ENCODE measurements at regions not wholly inside any gene's neighbourhood (a gene's known extent, or its start where the extent isn't known, plus 50 kb on each side); places are given as distances from the start of the nearest gene placed in this dataset.

GRCh38 chr4:189771696-189772361, 168.8 kb upstream of the FRG1 start:
- TF ChIP-seq GATA3 (IDR thresholded peaks at IDR 0.05; ENCODE audit: low read depth, low read length) (no peak), GATA2 (IDR thresholded peaks at IDR 0.05; ENCODE audit: low read depth, low read length) (no peak)

- no peak for TF ChIP-seq GATA2 (IDR thresholded peaks at IDR 0.05; ENCODE audit: low read depth, low read length)
- no peak for TF ChIP-seq GATA3 (IDR thresholded peaks at IDR 0.05; ENCODE audit: low read depth, low read length)
Observed at GRCh38 chr4:189773909-189774308, 166.8 kb upstream of the FRG1 start.

- TF ChIP-seq GATA3 (IDR thresholded peaks at IDR 0.05; ENCODE audit: low read depth, low read length): no peak
- TF ChIP-seq GATA2 (IDR thresholded peaks at IDR 0.05; ENCODE audit: low read depth, low read length): no peak
Observed at GRCh38 chr4:189779281-189779980, 161.2 kb upstream of the FRG1 start.

GRCh38 chr4:189780391-189780790, 160.3 kb upstream of the FRG1 start:
- TF ChIP-seq GATA2 (IDR thresholded peaks at IDR 0.05; ENCODE audit: low read depth, low read length) (no peak), GATA3 (IDR thresholded peaks at IDR 0.05; ENCODE audit: low read depth, low read length) (no peak)

DNA sequence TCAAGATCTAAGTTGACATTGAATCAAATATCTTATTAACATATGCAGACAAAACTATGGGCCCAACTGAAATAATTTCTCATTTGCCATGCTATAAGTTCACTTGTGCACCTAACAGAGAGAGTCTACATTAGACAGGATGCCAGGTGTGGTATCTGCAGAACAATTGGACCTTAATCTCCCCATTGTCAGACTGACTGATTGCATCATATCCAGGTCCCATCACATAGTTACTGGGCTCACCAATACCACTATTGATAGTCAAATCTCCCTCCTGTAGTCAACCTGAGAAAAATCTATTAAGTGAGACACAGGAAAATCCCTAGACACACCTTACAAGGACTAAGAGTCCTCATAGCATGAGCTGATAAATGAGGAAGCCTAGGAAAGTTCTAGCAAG, 156.0 kb upstream of the FRG1 start:
- TF ChIP-seq GATA3 (IDR thresholded peaks at IDR 0.05; ENCODE audit: low read depth, low read length) (no peak), GATA2 (IDR thresholded peaks at IDR 0.05; ENCODE audit: low read depth, low read length) (no peak)

- TF ChIP-seq GATA3 (IDR thresholded peaks at IDR 0.05; ENCODE audit: low read depth, low read length): no peak
- TF ChIP-seq GATA2 (IDR thresholded peaks at IDR 0.05; ENCODE audit: low read depth, low read length): no peak
Observed at GRCh38 chr4:189785257-189785656, 155.4 kb upstream of the FRG1 start.

- no peak for TF ChIP-seq GATA2 (IDR thresholded peaks at IDR 0.05; ENCODE audit: low read depth, low read length)
- no peak for TF ChIP-seq GATA3 (IDR thresholded peaks at IDR 0.05; ENCODE audit: low read depth, low read length)
Observed at GRCh38 chr4:189786447-189786846, 154.2 kb upstream of the FRG1 start.

DNA sequence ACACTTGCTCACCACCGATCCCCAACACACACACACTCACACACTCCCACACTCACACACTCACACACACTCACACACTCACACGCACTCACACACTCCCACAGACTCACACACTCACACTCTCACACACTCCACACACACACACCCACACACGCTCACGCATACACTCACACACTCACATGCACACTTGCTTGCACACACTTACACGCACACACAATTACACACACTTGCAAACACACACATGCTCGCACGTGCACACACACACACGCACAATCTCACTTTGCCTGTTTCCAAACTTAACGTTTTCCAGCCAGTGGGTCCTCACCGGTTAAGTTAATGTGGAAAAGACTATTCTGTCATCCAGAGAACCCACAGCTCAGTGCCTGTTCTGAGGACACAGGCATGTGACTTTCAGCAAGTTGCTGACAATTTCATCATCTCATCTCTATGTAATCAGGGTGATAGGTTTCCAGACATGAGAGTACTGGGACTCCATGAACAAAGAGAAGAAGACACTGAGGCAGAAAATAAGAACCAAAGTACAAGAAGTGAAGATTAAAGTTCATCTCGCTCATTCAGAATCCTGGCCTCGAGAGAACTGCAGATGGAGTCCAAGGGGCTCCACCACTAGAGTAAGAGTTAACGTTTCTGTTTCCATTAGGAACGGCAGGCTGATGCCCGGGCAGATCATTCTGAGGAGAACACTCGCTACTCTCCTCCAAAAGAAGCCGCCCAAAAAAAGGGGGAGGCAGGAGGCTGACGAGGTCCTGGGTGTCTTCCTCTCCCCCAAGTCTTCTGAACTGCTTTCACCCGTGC, 153.2 kb upstream of the FRG1 start:
- TF ChIP-seq GATA3 (IDR thresholded peaks at IDR 0.05; ENCODE audit: low read depth, low read length) (no peak), GATA2 (IDR thresholded peaks at IDR 0.05; ENCODE audit: low read depth, low read length) (no peak)

DNA sequence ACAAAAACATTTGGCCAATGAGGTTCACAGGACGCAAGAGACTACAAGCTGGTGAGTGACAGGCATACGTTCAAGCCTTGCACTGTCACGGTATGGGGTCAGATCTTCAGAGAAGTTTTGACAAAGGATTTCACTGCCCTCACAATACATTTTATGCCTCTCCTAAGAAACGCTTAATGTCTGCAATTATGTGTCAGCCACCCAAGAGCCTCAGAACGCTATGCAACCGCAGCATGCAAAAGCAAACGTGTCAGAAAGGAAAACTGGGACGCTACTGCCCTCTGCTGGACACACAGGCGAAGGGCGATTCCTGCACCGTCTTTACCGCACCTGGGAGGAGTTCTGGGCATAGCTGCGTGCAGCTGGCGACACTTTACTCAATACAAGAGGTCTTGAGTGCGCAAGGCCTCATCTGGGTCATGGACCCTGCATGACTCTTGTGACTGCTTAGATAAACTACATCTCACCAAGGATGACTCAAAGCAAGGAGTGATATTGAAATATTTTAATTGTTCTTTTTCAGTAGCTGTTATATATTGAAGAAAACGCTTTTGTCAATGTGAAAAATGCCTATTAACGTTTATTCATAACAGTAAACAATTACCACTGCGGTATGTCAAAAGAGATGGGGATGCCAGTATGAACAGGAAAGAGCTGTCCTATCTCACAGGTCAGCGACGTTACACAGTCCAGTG, 147.6 kb upstream of the FRG1 start:
- TF ChIP-seq GATA2 (IDR thresholded peaks at IDR 0.05; ENCODE audit: low read depth, low read length) (no peak), GATA3 (IDR thresholded peaks at IDR 0.05; ENCODE audit: low read depth, low read length) (no peak)

DNA sequence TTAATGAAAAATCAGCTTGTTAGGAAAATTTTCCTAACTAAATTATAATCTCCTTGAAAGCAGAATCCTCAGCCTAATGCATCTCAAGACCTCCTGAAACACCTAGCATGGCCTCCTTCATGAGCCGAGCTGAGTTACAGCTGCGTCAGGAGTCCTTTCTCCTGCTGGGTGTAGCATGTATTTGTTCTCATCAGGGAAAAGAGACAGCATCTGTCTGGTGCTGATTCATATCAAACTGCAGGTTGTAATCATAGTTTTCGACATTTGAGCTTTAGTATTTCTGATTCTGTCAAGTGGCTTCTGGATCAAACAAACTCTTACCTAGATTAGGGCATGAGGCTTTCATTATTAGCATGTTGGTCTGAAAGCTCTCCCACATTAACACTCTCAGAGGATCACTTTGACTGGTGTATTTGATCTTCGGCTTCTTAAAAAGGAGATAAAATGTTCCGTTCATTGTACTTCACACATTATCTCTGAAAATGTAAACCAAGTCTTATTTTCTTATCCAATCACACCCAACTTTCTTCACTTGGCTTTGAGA, 140.1 kb upstream of the FRG1 start:
- TF ChIP-seq GATA2 (IDR thresholded peaks at IDR 0.05; ENCODE audit: low read depth, low read length): no peak
- no peak for TF ChIP-seq GATA3 (IDR thresholded peaks at IDR 0.05; ENCODE audit: low read depth, low read length)

DNA sequence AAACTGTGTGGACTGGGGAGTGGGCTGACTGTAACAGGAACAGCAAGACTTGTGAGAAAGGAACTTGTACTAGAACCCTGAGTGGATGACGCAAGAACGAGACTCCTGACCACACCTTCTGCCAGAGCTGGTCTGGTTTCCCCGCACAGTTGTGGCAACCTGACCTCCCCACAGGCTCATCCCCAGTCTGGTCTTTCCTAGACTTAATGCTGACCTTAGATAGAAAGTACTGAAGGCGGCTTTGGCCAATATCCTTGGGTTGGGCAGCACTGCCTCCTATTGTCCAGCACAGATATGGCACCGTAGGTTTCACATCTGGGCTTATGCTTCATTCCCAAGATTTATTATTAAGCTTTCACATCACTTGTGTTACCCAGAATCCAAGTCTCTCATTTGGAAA, 137.8 kb upstream of the FRG1 start:
- TF ChIP-seq GATA2 (IDR thresholded peaks at IDR 0.05; ENCODE audit: low read depth, low read length): no peak
- no peak for TF ChIP-seq GATA3 (IDR thresholded peaks at IDR 0.05; ENCODE audit: low read depth, low read length)

DNA sequence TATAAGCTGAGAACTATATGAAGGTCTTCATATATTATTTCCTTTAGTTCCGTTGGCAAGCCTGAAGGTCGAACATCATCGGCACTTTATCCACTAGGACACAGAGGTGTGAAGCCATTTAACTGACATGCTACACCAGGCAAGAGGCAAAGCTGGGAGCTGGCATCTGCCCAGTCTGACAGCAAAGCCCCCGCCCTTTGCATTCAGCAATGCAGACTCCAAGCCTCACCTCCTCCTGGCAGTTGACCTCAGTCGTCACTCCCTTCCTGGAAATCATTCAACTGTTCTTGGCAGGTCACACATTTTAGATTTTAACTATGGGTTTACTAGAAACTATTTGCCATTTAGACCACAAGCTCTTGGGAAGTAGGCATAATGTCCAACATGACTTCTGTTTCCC, 135.8 kb upstream of the FRG1 start:
- no peak for TF ChIP-seq GATA3 (IDR thresholded peaks at IDR 0.05; ENCODE audit: low read depth, low read length)
- TF ChIP-seq GATA2 (IDR thresholded peaks at IDR 0.05; ENCODE audit: low read depth, low read length): no peak

- TF ChIP-seq GATA2 (IDR thresholded peaks at IDR 0.05; ENCODE audit: low read depth, low read length) (no peak), GATA3 (IDR thresholded peaks at IDR 0.05; ENCODE audit: low read depth, low read length) (no peak)
Observed at GRCh38 chr4:189806506-189806905, 134.2 kb upstream of the FRG1 start.

DNA sequence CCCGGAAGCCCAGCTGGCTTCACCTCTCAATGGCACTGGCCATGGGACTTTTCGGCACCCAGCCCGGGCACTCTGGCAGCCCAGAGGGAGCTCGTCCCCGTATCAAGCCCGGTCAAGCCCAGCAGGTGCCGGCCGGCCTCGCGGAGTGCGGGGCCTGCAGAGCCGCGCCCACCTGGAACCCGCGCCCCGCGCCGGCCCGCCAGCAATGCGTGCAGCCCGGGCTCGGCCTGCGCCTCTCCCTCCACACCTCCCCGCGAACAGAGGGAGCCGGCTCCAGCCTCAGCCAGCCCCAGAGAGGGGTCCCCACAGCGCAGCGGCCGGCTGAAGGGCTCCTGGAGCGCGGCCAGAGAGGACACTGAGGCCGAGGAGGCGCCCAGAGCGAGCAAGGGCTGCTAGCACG, 133.6 kb upstream of the FRG1 start:
- no peak for TF ChIP-seq GATA3 (IDR thresholded peaks at IDR 0.05; ENCODE audit: low read depth, low read length)

All from SH-SY5Y (cell line).